ENCODE measurements at regions not wholly inside any gene's neighbourhood (a gene's known extent, or its start where the extent isn't known, plus 50 kb on each side); places are given as distances from the start of the nearest gene placed in this dataset.
A peak's percentile ranks its signal among the peaks of the same experiment; 100 is the strongest.

DNA sequence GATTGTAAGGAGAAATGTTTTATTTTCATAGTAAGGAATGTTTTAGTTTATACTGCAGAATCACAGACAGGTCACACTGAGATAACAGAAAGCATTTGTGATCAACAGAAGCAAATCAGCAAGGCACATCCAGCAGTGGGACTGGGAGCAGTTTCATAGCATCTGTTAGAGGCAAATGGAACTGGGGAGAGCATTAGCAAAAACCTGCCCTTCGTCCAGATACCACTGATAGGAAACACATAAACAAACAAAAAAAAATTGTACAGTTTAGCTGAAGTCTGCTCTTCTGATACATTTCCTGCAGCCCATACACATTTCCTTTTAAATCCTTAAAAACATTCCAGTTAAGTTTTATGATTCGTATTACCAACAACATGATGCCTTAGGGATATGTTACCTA, 374.3 kb downstream of the PCDH7 start:
- Histone ChIP-seq H3K4me1 (ENCODE audit: low read depth) (peaks cover 19% of the 10 kb centered on the region), H3K4me3 (no peak overlapping the region), H3K36me3 (no peaks in the 10 kb centered on the region), H3K27me3 (no peaks in the 10 kb centered on the region), H3K27ac (no peak overlapping the region), H3K9me3 (ENCODE audit: low read depth) (no peaks in the 10 kb centered on the region)
- no peak for DNase-seq (ENCODE audit: low read depth in 1 of 2, low spot score in 1 of 2)
- TF ChIP-seq, protein P1, sequence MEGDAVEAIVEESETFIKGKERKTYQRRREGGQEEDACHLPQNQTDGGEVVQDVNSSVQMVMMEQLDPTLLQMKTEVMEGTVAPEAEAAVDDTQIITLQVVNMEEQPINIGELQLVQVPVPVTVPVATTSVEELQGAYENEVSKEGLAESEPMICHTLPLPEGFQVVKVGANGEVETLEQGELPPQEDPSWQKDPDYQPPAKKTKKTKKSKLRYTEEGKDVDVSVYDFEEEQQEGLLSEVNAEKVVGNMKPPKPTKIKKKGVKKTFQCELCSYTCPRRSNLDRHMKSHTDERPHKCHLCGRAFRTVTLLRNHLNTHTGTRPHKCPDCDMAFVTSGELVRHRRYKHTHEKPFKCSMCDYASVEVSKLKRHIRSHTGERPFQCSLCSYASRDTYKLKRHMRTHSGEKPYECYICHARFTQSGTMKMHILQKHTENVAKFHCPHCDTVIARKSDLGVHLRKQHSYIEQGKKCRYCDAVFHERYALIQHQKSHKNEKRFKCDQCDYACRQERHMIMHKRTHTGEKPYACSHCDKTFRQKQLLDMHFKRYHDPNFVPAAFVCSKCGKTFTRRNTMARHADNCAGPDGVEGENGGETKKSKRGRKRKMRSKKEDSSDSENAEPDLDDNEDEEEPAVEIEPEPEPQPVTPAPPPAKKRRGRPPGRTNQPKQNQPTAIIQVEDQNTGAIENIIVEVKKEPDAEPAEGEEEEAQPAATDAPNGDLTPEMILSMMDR (IDR thresholded peaks at IDR 0.05; ENCODE audit: low read depth, low read length), result no peak

DNA sequence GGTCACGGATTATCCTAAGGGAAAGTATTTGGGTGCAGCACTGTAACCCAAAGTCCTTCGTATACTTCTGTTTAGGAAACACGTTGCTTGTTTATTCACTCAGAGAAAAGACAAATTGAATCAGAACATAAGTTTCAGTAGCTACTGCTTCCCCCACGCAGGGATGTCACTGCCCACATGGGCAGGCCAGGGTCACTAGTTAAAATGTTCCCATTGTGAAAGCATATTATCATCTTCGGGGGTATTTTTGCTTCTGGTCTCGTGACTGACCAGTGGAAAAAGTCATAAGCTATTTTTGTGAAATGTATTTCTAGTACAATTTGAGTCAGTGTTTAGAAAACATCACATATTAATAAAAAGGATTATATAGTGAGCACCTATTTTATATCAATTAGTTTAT, 377.8 kb downstream of the PCDH7 start:
- Histone ChIP-seq H3K27ac (no peak overlapping the region), H3K4me1 (ENCODE audit: low read depth) (peaks cover 17% of the 10 kb centered on the region), H3K27me3 (no peaks in the 10 kb centered on the region), H3K36me3 (no peaks in the 10 kb centered on the region), H3K4me3 (no peak overlapping the region), H3K9me3 (ENCODE audit: low read depth) (no peaks in the 10 kb centered on the region)
- TF ChIP-seq, protein P1 (IDR thresholded peaks at IDR 0.05; ENCODE audit: low read depth, low read length), result no peak
- no peak for DNase-seq (ENCODE audit: low read depth in 1 of 2, low spot score in 1 of 2)

DNA sequence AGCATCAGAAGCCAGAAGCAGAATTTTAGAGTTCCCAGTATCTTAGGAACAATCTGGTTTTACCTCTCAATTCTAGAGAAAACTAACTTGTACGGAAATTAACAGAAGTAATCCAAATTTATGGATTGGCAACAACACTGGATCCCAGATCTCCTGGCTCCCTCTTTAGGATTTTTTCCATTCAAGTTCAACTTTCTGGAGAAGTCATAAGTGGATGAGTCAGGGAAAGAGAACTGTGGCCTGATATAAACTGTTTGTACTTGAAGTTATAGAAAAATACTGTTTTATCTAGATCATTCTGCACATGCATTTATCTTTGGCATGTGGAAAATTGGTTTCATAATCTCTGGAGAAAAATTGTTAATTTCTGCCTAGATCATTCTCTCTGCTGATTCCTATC, 380.4 kb downstream of the PCDH7 start:
- Histone ChIP-seq H3K4me3 (no peak overlapping the region), H3K4me1 (ENCODE audit: low read depth) (peaks cover 13% of the 10 kb centered on the region), H3K9me3 (ENCODE audit: low read depth) (no peaks in the 10 kb centered on the region), H3K27me3 (no peaks in the 10 kb centered on the region), H3K36me3 (no peaks in the 10 kb centered on the region), H3K27ac (no peak overlapping the region)
- TF ChIP-seq, protein P1 (IDR thresholded peaks at IDR 0.05; ENCODE audit: low read depth, low read length), result no peak
- no peak for DNase-seq (ENCODE audit: low read depth in 1 of 2, low spot score in 1 of 2)

DNA sequence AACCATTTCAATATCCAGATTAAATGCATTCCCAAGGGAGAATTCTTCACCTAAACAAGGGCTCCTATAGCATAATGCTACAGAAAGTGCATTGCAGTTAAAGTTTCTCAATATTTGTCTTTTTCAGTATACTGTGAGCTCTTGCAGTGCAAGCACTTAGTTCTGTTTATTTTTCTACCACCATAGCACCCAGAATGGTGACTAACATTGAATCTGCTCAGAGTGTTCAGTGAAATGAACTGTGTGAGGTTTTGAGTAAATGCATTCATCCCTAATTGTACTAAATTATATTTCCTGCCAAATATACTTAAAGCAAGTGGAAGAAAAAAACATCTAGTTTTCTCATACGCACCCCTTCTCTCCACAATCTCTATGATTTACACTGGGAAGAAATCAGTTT, 383.9 kb downstream of the PCDH7 start:
- H3K36me3 ChIP-seq, result no peaks in the 10 kb centered on the region
- TF ChIP-seq, protein P1 (IDR thresholded peaks at IDR 0.05; ENCODE audit: low read depth, low read length), result no peak
- no peak overlapping the region for H3K4me3 ChIP-seq
- no peaks in the 10 kb centered on the region for H3K9me3 ChIP-seq (ENCODE audit: low read depth)
- H3K4me1 ChIP-seq (ENCODE audit: low read depth), result peaks cover 39% of the 10 kb centered on the region
- DNase-seq (ENCODE audit: low read depth in 1 of 2, low spot score in 1 of 2), result no peak
- H3K27me3 ChIP-seq, result no peaks in the 10 kb centered on the region
- peak overlapping the region; percentile 51 for H3K27ac ChIP-seq

DNA sequence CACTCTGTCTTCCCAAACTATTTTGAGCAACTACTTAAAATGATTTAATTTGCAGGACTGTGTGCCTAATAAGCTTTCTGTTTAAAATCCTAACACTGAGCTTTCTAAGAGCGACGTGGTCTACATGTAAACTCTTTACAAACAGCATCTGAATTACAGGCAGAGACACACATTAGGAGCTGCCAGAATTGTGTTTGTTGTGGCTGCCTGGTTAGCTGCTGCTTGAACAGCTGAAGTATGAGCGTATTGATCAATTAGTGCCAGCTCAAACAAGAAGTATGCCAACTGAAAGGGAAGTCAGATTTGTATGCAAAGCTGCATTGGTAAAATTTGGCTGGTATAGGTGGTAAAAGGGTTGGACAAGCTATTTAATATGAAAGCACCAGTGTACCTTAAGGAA, 384.4 kb downstream of the PCDH7 start:
- H3K9me3 ChIP-seq (ENCODE audit: low read depth), result no peaks in the 10 kb centered on the region
- DNase-seq (ENCODE audit: low read depth in 1 of 2, low spot score in 1 of 2), result no peak
- H3K36me3 ChIP-seq, result no peaks in the 10 kb centered on the region
- TF ChIP-seq, protein P1 (IDR thresholded peaks at IDR 0.05; ENCODE audit: low read depth, low read length), result no peak
- H3K27me3 ChIP-seq, result no peaks in the 10 kb centered on the region
- no peak overlapping the region for H3K4me3 ChIP-seq
- peak overlapping the region; percentile 51 for H3K27ac ChIP-seq
- H3K4me1 ChIP-seq (ENCODE audit: low read depth), result peaks cover 39% of the 10 kb centered on the region

DNA sequence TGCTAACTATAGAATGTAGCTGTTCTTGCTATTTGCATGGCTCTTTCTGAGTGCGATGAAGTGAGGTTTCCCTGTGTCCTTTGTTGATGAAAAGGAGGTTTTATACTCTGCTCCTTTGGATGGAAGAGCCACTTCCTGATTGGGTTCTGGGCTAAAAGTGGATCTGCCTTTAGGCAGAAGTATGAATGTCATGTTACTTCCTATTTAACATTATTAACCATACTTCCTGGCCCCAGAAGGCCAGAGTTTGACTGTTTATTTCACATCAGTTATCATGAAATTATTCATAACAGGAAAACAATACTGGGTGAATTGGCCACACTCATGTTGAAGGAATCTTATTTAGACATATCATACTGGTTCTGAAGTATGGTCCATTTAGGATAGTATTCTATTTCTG, 386.2 kb downstream of the PCDH7 start:
- Histone ChIP-seq H3K27me3 (no peaks in the 10 kb centered on the region), H3K36me3 (no peaks in the 10 kb centered on the region), H3K9me3 (ENCODE audit: low read depth) (no peaks in the 10 kb centered on the region), H3K4me1 (ENCODE audit: low read depth) (peaks cover 25% of the 10 kb centered on the region), H3K27ac (peak overlapping the region; percentile 55), H3K4me3 (no peak overlapping the region)
- no peak for DNase-seq (ENCODE audit: low read depth in 1 of 2, low spot score in 1 of 2)
- TF ChIP-seq, protein P1 (IDR thresholded peaks at IDR 0.05; ENCODE audit: low read depth, low read length), result no peak
